ENCODE measurements at regions not wholly inside any gene's neighbourhood (a gene's known extent, or its start where the extent isn't known, plus 50 kb on each side); places are given as distances from the start of the nearest gene placed in this dataset.

- Histone ChIP-seq H3K4me3 (ENCODE audit: low read depth, low read length) (no peak overlapping the region), H3K9me3 (ENCODE audit: control insufficient read depth in 2 of 2, low read length in 2 of 2) (peaks cover 0 to 10% of the 10 kb centered on the region in 2 experiments), H3K4me1 (ENCODE audit: control insufficient read depth, insufficient read depth, low read length, poor library complexity, severe bottlenecking) (no peaks in the 10 kb centered on the region), H3K27me3 (ENCODE audit: control insufficient read depth, insufficient read depth, low read length) (no peaks in the 10 kb centered on the region), H3K27ac (ENCODE audit: insufficient read depth, low read length, poor library complexity, severe bottlenecking) (no peak overlapping the region), H3K36me3 (ENCODE audit: control insufficient read depth, insufficient read depth, low read length) (no peaks in the 10 kb centered on the region)
- Mint-ChIP-seq H3K4me1 (no peaks in the 10 kb centered on the region), H3K9me3 (peaks cover 3 to 35% (median 11%) of the 10 kb centered on the region in 7 donors), H3K27me3 (no peaks in the 10 kb centered on the region), H3K4me3 (no peak overlapping the region), H3K36me3 (no peaks in the 10 kb centered on the region), H3K27ac (no peak overlapping the region)
- ATAC-seq (ENCODE audit: low read depth in 2 of 2): no peak
- DNase-seq: no peak
Measured at GRCh38 chr16:61057635-61058034, 978.6 kb downstream of the CDH8 start.

GRCh38 chr16:61050547-61050946 is 985.7 kb downstream of the CDH8 start:
- Mint-ChIP-seq H3K36me3 (no peaks in the 10 kb centered on the region), H3K4me1 (no peaks in the 10 kb centered on the region), H3K9me3 (peaks cover under 1 to 34% (median 9%) of the 10 kb centered on the region in 7 donors), H3K27me3 (no peaks in the 10 kb centered on the region), H3K4me3 (no peak overlapping the region), H3K27ac (no peak overlapping the region)
- Histone ChIP-seq H3K4me1 (ENCODE audit: control insufficient read depth, insufficient read depth, low read length, poor library complexity, severe bottlenecking) (no peaks in the 10 kb centered on the region), H3K27me3 (ENCODE audit: control insufficient read depth, insufficient read depth, low read length) (no peaks in the 10 kb centered on the region), H3K4me3 (ENCODE audit: low read depth, low read length) (no peak overlapping the region), H3K36me3 (ENCODE audit: control insufficient read depth, insufficient read depth, low read length) (no peaks in the 10 kb centered on the region), H3K9me3 (ENCODE audit: control insufficient read depth in 2 of 2, low read length in 2 of 2) (peaks cover 0 to 11% of the 10 kb centered on the region in 2 experiments), H3K27ac (ENCODE audit: insufficient read depth, low read length, poor library complexity, severe bottlenecking) (no peak overlapping the region)
- no peak for ATAC-seq (ENCODE audit: low read depth in 2 of 2)
- DNase-seq: no peak

- Mint-ChIP-seq H3K9me3 (peaks cover 4 to 39% (median 13%) of the 10 kb centered on the region in 7 donors), H3K27me3 (no peaks in the 10 kb centered on the region), H3K36me3 (no peaks in the 10 kb centered on the region), H3K4me3 (no peak overlapping the region), H3K4me1 (no peaks in the 10 kb centered on the region), H3K27ac (no peak overlapping the region)
- peaks cover 2 to 10% of the 10 kb centered on the region in 2 experiments for H3K9me3 ChIP-seq (ENCODE audit: control insufficient read depth in 2 of 2, low read length in 2 of 2)
- H3K27ac ChIP-seq (ENCODE audit: insufficient read depth, low read length, poor library complexity, severe bottlenecking): no peak overlapping the region
- no peak for DNase-seq
- H3K27me3 ChIP-seq (ENCODE audit: control insufficient read depth, insufficient read depth, low read length): no peaks in the 10 kb centered on the region
- H3K4me1 ChIP-seq (ENCODE audit: control insufficient read depth, insufficient read depth, low read length, poor library complexity, severe bottlenecking): no peaks in the 10 kb centered on the region
- no peaks in the 10 kb centered on the region for H3K36me3 ChIP-seq (ENCODE audit: control insufficient read depth, insufficient read depth, low read length)
- no peak for ATAC-seq (ENCODE audit: low read depth in 2 of 2)
- H3K4me3 ChIP-seq (ENCODE audit: low read depth, low read length): no peak overlapping the region
Measured at GRCh38 chr16:61045931-61046330, 990.3 kb downstream of the CDH8 start.

- Histone ChIP-seq H3K9me3 (ENCODE audit: control insufficient read depth in 2 of 2, low read length in 2 of 2) (peaks cover 0 to 2% of the 10 kb centered on the region in 2 experiments), H3K27me3 (ENCODE audit: control insufficient read depth, insufficient read depth, low read length) (no peaks in the 10 kb centered on the region), H3K4me3 (ENCODE audit: low read depth, low read length) (no peak overlapping the region), H3K4me1 (ENCODE audit: control insufficient read depth, insufficient read depth, low read length, poor library complexity, severe bottlenecking) (no peaks in the 10 kb centered on the region), H3K36me3 (ENCODE audit: control insufficient read depth, insufficient read depth, low read length) (no peaks in the 10 kb centered on the region), H3K27ac (ENCODE audit: insufficient read depth, low read length, poor library complexity, severe bottlenecking) (no peak overlapping the region)
- no peak for ATAC-seq (ENCODE audit: low read depth in 2 of 2)
- Mint-ChIP-seq H3K27me3 (no peaks in the 10 kb centered on the region), H3K4me1 (no peaks in the 10 kb centered on the region), H3K36me3 (no peaks in the 10 kb centered on the region), H3K27ac (no peak overlapping the region), H3K9me3 (peaks cover 0 to 34% (median 9%) of the 10 kb centered on the region in 7 donors), H3K4me3 (no peak overlapping the region)
- no peak for DNase-seq
Measured at GRCh38 chr16:61042737-61043136, 993.5 kb downstream of the CDH8 start.

- ATAC-seq (ENCODE audit: low read depth in 2 of 2) (no peak), DNase-seq (no peak)
- no peaks in the 10 kb centered on the region for H3K4me1 ChIP-seq (ENCODE audit: control insufficient read depth, insufficient read depth, low read length, poor library complexity, severe bottlenecking)
- no peak overlapping the region for H3K27ac ChIP-seq (ENCODE audit: insufficient read depth, low read length, poor library complexity, severe bottlenecking)
- H3K4me3 ChIP-seq (ENCODE audit: low read depth, low read length): no peak overlapping the region
- Mint-ChIP-seq H3K9me3 (peaks cover 0 to 33% (median 7%) of the 10 kb centered on the region in 7 donors), H3K36me3 (no peaks in the 10 kb centered on the region), H3K4me1 (no peaks in the 10 kb centered on the region), H3K27me3 (no peaks in the 10 kb centered on the region), H3K27ac (no peak overlapping the region), H3K4me3 (no peak overlapping the region)
- H3K27me3 ChIP-seq (ENCODE audit: control insufficient read depth, insufficient read depth, low read length): no peaks in the 10 kb centered on the region
- H3K36me3 ChIP-seq (ENCODE audit: control insufficient read depth, insufficient read depth, low read length): no peaks in the 10 kb centered on the region
- peaks cover 9 to 17% of the 10 kb centered on the region in 2 experiments for H3K9me3 ChIP-seq (ENCODE audit: control insufficient read depth in 2 of 2, low read length in 2 of 2)
Measured at GRCh38 chr16:61030616-61031015, 1005.6 kb downstream of the CDH8 start.

GRCh38 chr16:61024180-61024900 is 1011.9 kb downstream of the CDH8 start:
- no peak for DNase-seq
- Mint-ChIP-seq H3K4me3 (no peak overlapping the region), H3K9me3 (peaks cover 4 to 43% (median 7%) of the 10 kb centered on the region in 7 donors), H3K27ac (no peak overlapping the region), H3K36me3 (no peaks in the 10 kb centered on the region), H3K4me1 (no peaks in the 10 kb centered on the region), H3K27me3 (no peaks in the 10 kb centered on the region)
- ATAC-seq (ENCODE audit: low read depth in 2 of 2): no peak
- H3K27ac ChIP-seq (ENCODE audit: insufficient read depth, low read length, poor library complexity, severe bottlenecking): no peak overlapping the region
- H3K27me3 ChIP-seq (ENCODE audit: control insufficient read depth, insufficient read depth, low read length): no peaks in the 10 kb centered on the region
- no peaks in the 10 kb centered on the region for H3K36me3 ChIP-seq (ENCODE audit: control insufficient read depth, insufficient read depth, low read length)
- peaks cover 4 to 7% of the 10 kb centered on the region in 2 experiments for H3K9me3 ChIP-seq (ENCODE audit: control insufficient read depth in 2 of 2, low read length in 2 of 2)
- H3K4me3 ChIP-seq (ENCODE audit: low read depth, low read length): no peak overlapping the region
- no peaks in the 10 kb centered on the region for H3K4me1 ChIP-seq (ENCODE audit: control insufficient read depth, insufficient read depth, low read length, poor library complexity, severe bottlenecking)

- Mint-ChIP-seq H3K4me1 (no peaks in the 10 kb centered on the region), H3K27ac (no peak overlapping the region), H3K4me3 (no peak overlapping the region), H3K9me3 (peaks cover 4 to 29% (median 11%) of the 10 kb centered on the region in 7 donors), H3K27me3 (no peaks in the 10 kb centered on the region), H3K36me3 (no peaks in the 10 kb centered on the region)
- ATAC-seq (ENCODE audit: low read depth in 2 of 2) (no peak), DNase-seq (no peak)
- Histone ChIP-seq H3K27ac (ENCODE audit: insufficient read depth, low read length, poor library complexity, severe bottlenecking) (no peak overlapping the region), H3K9me3 (ENCODE audit: control insufficient read depth in 2 of 2, low read length in 2 of 2) (peaks cover 0 to 13% of the 10 kb centered on the region in 2 experiments), H3K4me1 (ENCODE audit: control insufficient read depth, insufficient read depth, low read length, poor library complexity, severe bottlenecking) (no peaks in the 10 kb centered on the region), H3K36me3 (ENCODE audit: control insufficient read depth, insufficient read depth, low read length) (no peaks in the 10 kb centered on the region), H3K27me3 (ENCODE audit: control insufficient read depth, insufficient read depth, low read length) (no peaks in the 10 kb centered on the region), H3K4me3 (ENCODE audit: low read depth, low read length) (no peak overlapping the region)
Measured at GRCh38 chr16:61014869-61015268, 1021.4 kb downstream of the CDH8 start.

- Mint-ChIP-seq H3K27me3 (no peaks in the 10 kb centered on the region), H3K4me1 (no peaks in the 10 kb centered on the region), H3K36me3 (no peaks in the 10 kb centered on the region), H3K27ac (no peak overlapping the region), H3K9me3 (peaks cover 0 to 29% (median 13%) of the 10 kb centered on the region in 7 donors), H3K4me3 (no peak overlapping the region)
- DNase-seq (no peak), ATAC-seq (ENCODE audit: low read depth in 2 of 2) (no peak)
- H3K27ac ChIP-seq (ENCODE audit: insufficient read depth, low read length, poor library complexity, severe bottlenecking): no peak overlapping the region
- H3K4me1 ChIP-seq (ENCODE audit: control insufficient read depth, insufficient read depth, low read length, poor library complexity, severe bottlenecking): no peaks in the 10 kb centered on the region
- H3K4me3 ChIP-seq (ENCODE audit: low read depth, low read length): no peak overlapping the region
- peaks cover 3 to 4% of the 10 kb centered on the region in 2 experiments for H3K9me3 ChIP-seq (ENCODE audit: control insufficient read depth in 2 of 2, low read length in 2 of 2)
- no peaks in the 10 kb centered on the region for H3K27me3 ChIP-seq (ENCODE audit: control insufficient read depth, insufficient read depth, low read length)
- no peaks in the 10 kb centered on the region for H3K36me3 ChIP-seq (ENCODE audit: control insufficient read depth, insufficient read depth, low read length)
Measured at GRCh38 chr16:61007694-61008093, 1028.5 kb downstream of the CDH8 start.

All from CD4-positive, CD25-positive, alpha-beta regulatory T cell (primary cell).